ENCODE measurements at regions not wholly inside any gene's neighbourhood (a gene's known extent, or its start where the extent isn't known, plus 50 kb on each side); places are given as distances from the start of the nearest gene placed in this dataset.

- no peak for DNase-seq
- Histone ChIP-seq H3K36me3 (ENCODE audit: control insufficient read depth in 1 of 2, insufficient read depth in 2 of 2, low read length in 2 of 2) (no peaks in the 10 kb centered on the region), H2BK5ac (ENCODE audit: low read depth, low read length, poor library complexity) (no peak overlapping the region), H3K4me1 (ENCODE audit: control insufficient read depth in 1 of 2, insufficient read depth in 2 of 2, low read length in 2 of 2) (no peaks in the 10 kb centered on the region), H3K14ac (ENCODE audit: low read length) (no peak overlapping the region), H3K79me2 (ENCODE audit: control insufficient read depth, insufficient read depth, low read length, poor library complexity) (no peaks in the 10 kb centered on the region), H2AK5ac (ENCODE audit: low read length) (no peak overlapping the region), H3K27me3 (ENCODE audit: insufficient read depth, low read length) (no peaks in the 10 kb centered on the region), H2AFZ (ENCODE audit: insufficient read depth, low read length, poor library complexity) (no peak overlapping the region), H3K23ac (ENCODE audit: low read length) (no peak overlapping the region), H3K9me3 (ENCODE audit: insufficient read depth, low read depth, low read length) (no peaks in the 10 kb centered on the region), H2BK12ac (ENCODE audit: low read length) (no peak overlapping the region), H3K79me1 (ENCODE audit: low read length) (no peaks in the 10 kb centered on the region), H3K18ac (ENCODE audit: low read length) (no peak overlapping the region), H3K9ac (ENCODE audit: low read length) (no peak overlapping the region), H3K4me3 (ENCODE audit: low read depth, low read length) (no peak overlapping the region), H3K27ac (ENCODE audit: low read depth, low read length) (no peak overlapping the region), H4K12ac (ENCODE audit: low read depth, low read length) (no peak overlapping the region), H4K91ac (ENCODE audit: low read depth, low read length) (no peak overlapping the region), H2BK120ac (ENCODE audit: insufficient read depth, low read length, poor library complexity) (no peak overlapping the region), H4K8ac (ENCODE audit: low read depth, low read length) (no peak overlapping the region), H3K4ac (ENCODE audit: low read depth, low read length) (no peak overlapping the region), H3K4me2 (ENCODE audit: low read length) (no peak overlapping the region)
- WGBS (ENCODE audit: extremely low coverage, insufficient coverage, insufficient read length): no CpG with 5 or more reads among the region's 5 CpGs
Measured at GRCh38 chr1:188302746-188303145, 1474.0 kb downstream of the PLA2G4A start.

GRCh38 chr1:188314557-188315137, 1485.9 kb downstream of the PLA2G4A start:
- Histone ChIP-seq H3K23ac (ENCODE audit: low read length) (no peak overlapping the region), H3K79me1 (ENCODE audit: low read length) (no peaks in the 10 kb centered on the region), H3K9me3 (ENCODE audit: insufficient read depth, low read depth, low read length) (no peaks in the 10 kb centered on the region), H3K4me3 (ENCODE audit: low read depth, low read length) (no peak overlapping the region), H2AFZ (ENCODE audit: insufficient read depth, low read length, poor library complexity) (no peak overlapping the region), H3K9ac (ENCODE audit: low read length) (no peak overlapping the region), H2BK120ac (ENCODE audit: insufficient read depth, low read length, poor library complexity) (no peak overlapping the region), H4K12ac (ENCODE audit: low read depth, low read length) (no peak overlapping the region), H3K18ac (ENCODE audit: low read length) (no peak overlapping the region), H3K4ac (ENCODE audit: low read depth, low read length) (no peak overlapping the region), H3K4me1 (ENCODE audit: control insufficient read depth in 1 of 2, insufficient read depth in 2 of 2, low read length in 2 of 2) (no peaks in the 10 kb centered on the region), H3K27ac (ENCODE audit: low read depth, low read length) (no peak overlapping the region), H4K91ac (ENCODE audit: low read depth, low read length) (no peak overlapping the region), H2BK12ac (ENCODE audit: low read length) (no peak overlapping the region), H3K27me3 (ENCODE audit: insufficient read depth, low read length) (no peaks in the 10 kb centered on the region), H3K14ac (ENCODE audit: low read length) (no peak overlapping the region), H4K8ac (ENCODE audit: low read depth, low read length) (no peak overlapping the region), H3K4me2 (ENCODE audit: low read length) (no peak overlapping the region), H3K79me2 (ENCODE audit: control insufficient read depth, insufficient read depth, low read length, poor library complexity) (no peaks in the 10 kb centered on the region), H2BK5ac (ENCODE audit: low read depth, low read length, poor library complexity) (no peak overlapping the region), H2AK5ac (ENCODE audit: low read length) (no peak overlapping the region), H3K36me3 (ENCODE audit: control insufficient read depth in 1 of 2, insufficient read depth in 2 of 2, low read length in 2 of 2) (no peaks in the 10 kb centered on the region)
- DNase-seq: no peak

GRCh38 chr1:188317894-188318293, 1489.1 kb downstream of the PLA2G4A start:
- Histone ChIP-seq H2BK12ac (ENCODE audit: low read length) (no peak overlapping the region), H2AFZ (ENCODE audit: insufficient read depth, low read length, poor library complexity) (no peak overlapping the region), H3K18ac (ENCODE audit: low read length) (no peak overlapping the region), H3K23ac (ENCODE audit: low read length) (no peak overlapping the region), H3K79me1 (ENCODE audit: low read length) (no peaks in the 10 kb centered on the region), H3K27ac (ENCODE audit: low read depth, low read length) (no peak overlapping the region), H3K9ac (ENCODE audit: low read length) (no peak overlapping the region), H3K4me3 (ENCODE audit: low read depth, low read length) (no peak overlapping the region), H2BK5ac (ENCODE audit: low read depth, low read length, poor library complexity) (no peak overlapping the region), H3K4me2 (ENCODE audit: low read length) (no peak overlapping the region), H3K9me3 (ENCODE audit: insufficient read depth, low read depth, low read length) (no peaks in the 10 kb centered on the region), H3K79me2 (ENCODE audit: control insufficient read depth, insufficient read depth, low read length, poor library complexity) (no peaks in the 10 kb centered on the region), H3K14ac (ENCODE audit: low read length) (no peak overlapping the region), H2BK120ac (ENCODE audit: insufficient read depth, low read length, poor library complexity) (no peak overlapping the region), H4K91ac (ENCODE audit: low read depth, low read length) (no peak overlapping the region), H3K36me3 (ENCODE audit: control insufficient read depth in 1 of 2, insufficient read depth in 2 of 2, low read length in 2 of 2) (no peaks in the 10 kb centered on the region), H4K8ac (ENCODE audit: low read depth, low read length) (no peak overlapping the region), H3K4me1 (ENCODE audit: control insufficient read depth in 1 of 2, insufficient read depth in 2 of 2, low read length in 2 of 2) (no peaks in the 10 kb centered on the region), H2AK5ac (ENCODE audit: low read length) (no peak overlapping the region), H3K4ac (ENCODE audit: low read depth, low read length) (no peak overlapping the region), H4K12ac (ENCODE audit: low read depth, low read length) (no peak overlapping the region), H3K27me3 (ENCODE audit: insufficient read depth, low read length) (no peaks in the 10 kb centered on the region)
- DNase-seq: no peak

- Histone ChIP-seq H3K4ac (ENCODE audit: low read depth, low read length) (no peak overlapping the region), H2BK12ac (ENCODE audit: low read length) (no peak overlapping the region), H3K36me3 (ENCODE audit: control insufficient read depth in 1 of 2, insufficient read depth in 2 of 2, low read length in 2 of 2) (no peaks in the 10 kb centered on the region), H3K4me1 (ENCODE audit: control insufficient read depth in 1 of 2, insufficient read depth in 2 of 2, low read length in 2 of 2) (no peaks in the 10 kb centered on the region), H4K91ac (ENCODE audit: low read depth, low read length) (no peak overlapping the region), H3K79me2 (ENCODE audit: control insufficient read depth, insufficient read depth, low read length, poor library complexity) (no peaks in the 10 kb centered on the region), H3K23ac (ENCODE audit: low read length) (no peak overlapping the region), H2AK5ac (ENCODE audit: low read length) (no peak overlapping the region), H2BK5ac (ENCODE audit: low read depth, low read length, poor library complexity) (no peak overlapping the region), H3K18ac (ENCODE audit: low read length) (no peak overlapping the region), H3K27me3 (ENCODE audit: insufficient read depth, low read length) (no peaks in the 10 kb centered on the region), H3K79me1 (ENCODE audit: low read length) (no peaks in the 10 kb centered on the region), H3K14ac (ENCODE audit: low read length) (no peak overlapping the region), H3K9me3 (ENCODE audit: insufficient read depth, low read depth, low read length) (no peaks in the 10 kb centered on the region), H3K4me3 (ENCODE audit: low read depth, low read length) (no peak overlapping the region), H2BK120ac (ENCODE audit: insufficient read depth, low read length, poor library complexity) (no peak overlapping the region), H3K27ac (ENCODE audit: low read depth, low read length) (no peak overlapping the region), H2AFZ (ENCODE audit: insufficient read depth, low read length, poor library complexity) (no peak overlapping the region), H4K8ac (ENCODE audit: low read depth, low read length) (no peak overlapping the region), H3K9ac (ENCODE audit: low read length) (no peak overlapping the region), H4K12ac (ENCODE audit: low read depth, low read length) (no peak overlapping the region), H3K4me2 (ENCODE audit: low read length) (no peak overlapping the region)
- DNase-seq: peak; percentile 82 to 88
- WGBS (ENCODE audit: extremely low coverage, insufficient coverage, insufficient read length): no CpG with 5 or more reads among the region's 3 CpGs
Measured at GRCh38 chr1:188325211-188325610, 1496.5 kb downstream of the PLA2G4A start.

Data from trophoblast cell (in vitro differentiated cells and primary cell).